ENCODE measurements at regions not wholly inside any gene's neighbourhood (a gene's known extent, or its start where the extent isn't known, plus 50 kb on each side); places are given as distances from the start of the nearest gene placed in this dataset.
"Not testable (repeated sequence)": the region's sequence is repeated elsewhere in the genome, so short reads cannot be mapped to it uniquely, and the experiment has no call there.

DNA sequence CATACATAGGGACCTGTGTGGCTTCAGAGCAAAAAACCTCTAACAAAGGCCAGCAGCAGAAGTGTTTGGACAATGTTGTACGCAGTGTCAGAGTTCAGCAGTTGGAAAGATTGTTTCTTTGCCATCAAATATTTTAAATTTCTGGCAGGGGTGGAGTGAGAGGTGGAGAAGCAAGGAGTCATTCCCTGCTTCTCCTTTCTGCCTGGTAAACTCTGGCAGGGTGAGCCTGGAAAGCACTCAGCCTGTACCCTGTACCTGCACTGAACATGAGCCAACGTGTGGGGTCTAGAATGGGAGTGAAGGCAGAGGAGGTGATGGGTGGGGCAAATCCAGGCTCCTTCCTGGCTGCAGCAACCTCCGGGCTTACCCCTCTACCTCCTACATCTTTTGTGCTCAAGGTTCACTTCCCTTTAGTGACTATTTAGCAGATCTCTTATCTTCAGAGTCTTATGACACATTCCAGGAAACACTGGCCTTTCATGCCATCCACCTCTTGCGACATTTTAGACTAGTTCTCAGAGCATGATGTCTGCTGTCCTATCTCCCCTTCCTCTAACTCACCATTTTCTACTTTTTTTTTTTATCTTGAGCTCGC lies 445.0 kb upstream of the PIK3R1 start:
- DNase-seq (no peak), ATAC-seq (replicated peaks) (no peak)
- no peak overlapping the region for H3K4me3 Mint-ChIP-seq
- H3K4me1 Mint-ChIP-seq (ENCODE audit: low read depth in 2 of 2), result no peaks in the 10 kb centered on the region
- H3K9me3 Mint-ChIP-seq, result no peaks in the 10 kb centered on the region
- no peak overlapping the region for H3K27ac Mint-ChIP-seq
- peaks cover 0 to 7% of the 10 kb centered on the region in 2 donors for H3K27me3 Mint-ChIP-seq
- H3K36me3 Mint-ChIP-seq (ENCODE audit: insufficient read depth), result no peaks in the 10 kb centered on the region

DNA sequence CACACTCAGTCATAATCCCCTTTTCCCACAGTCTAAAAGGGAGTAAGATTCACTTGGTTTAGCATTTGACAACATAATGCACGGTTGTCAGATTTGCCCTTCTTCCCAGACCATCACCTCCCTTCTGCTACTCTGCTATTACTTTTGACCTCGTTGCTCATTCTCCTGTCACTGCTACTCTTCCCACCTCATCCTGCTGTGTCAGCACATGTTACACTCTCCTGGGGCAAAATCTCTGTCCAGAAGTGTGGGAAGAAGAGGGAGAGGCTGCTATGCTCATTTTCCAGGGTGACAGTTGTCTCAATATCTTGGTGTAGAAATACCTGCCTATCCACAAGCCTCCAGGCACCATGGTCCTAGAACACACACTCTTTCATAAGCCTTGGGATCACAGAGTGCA lies 449.9 kb upstream of the PIK3R1 start:
- no peaks in the 10 kb centered on the region for H3K36me3 Mint-ChIP-seq (ENCODE audit: insufficient read depth)
- no peak overlapping the region for H3K4me3 Mint-ChIP-seq
- ATAC-seq (replicated peaks) (no peak), DNase-seq (no peak)
- peaks cover 0 to 2% of the 10 kb centered on the region in 2 donors for H3K9me3 Mint-ChIP-seq
- H3K27me3 Mint-ChIP-seq, result no peaks in the 10 kb centered on the region
- no peaks in the 10 kb centered on the region for H3K4me1 Mint-ChIP-seq (ENCODE audit: low read depth in 2 of 2)
- no peak overlapping the region for H3K27ac Mint-ChIP-seq

- H3K4me3 Mint-ChIP-seq; ATAC-seq (replicated peaks); H3K9me3 Mint-ChIP-seq; H3K4me1 Mint-ChIP-seq (ENCODE audit: low read depth in 2 of 2); H3K27me3 Mint-ChIP-seq; H3K27ac Mint-ChIP-seq; H3K36me3 Mint-ChIP-seq (ENCODE audit: insufficient read depth); DNase-seq: not testable (repeated sequence)
Measured at GRCh38 chr5:67757771-67758170, 457.8 kb upstream of the PIK3R1 start.

DNA sequence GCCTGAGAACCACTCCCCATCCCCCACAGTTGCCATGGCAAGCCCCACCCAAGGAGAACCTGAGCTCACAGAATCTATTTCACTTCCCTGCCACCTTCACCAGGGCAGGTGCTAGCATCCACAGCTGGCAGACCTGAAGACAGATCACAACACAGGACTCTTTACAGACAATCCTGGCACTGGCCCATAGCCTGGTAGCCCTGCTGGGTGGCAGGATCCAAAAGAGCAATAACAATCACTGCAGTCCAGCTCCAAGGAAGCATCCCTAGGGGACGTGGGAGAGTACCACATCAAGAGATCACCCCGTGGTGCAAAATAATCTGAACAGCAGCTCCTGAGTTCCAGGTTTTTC lies 463.2 kb upstream of the PIK3R1 start:
- ATAC-seq (replicated peaks) (no peak), DNase-seq (no peak)
- Mint-ChIP-seq H3K36me3 (ENCODE audit: insufficient read depth) (no peaks in the 10 kb centered on the region), H3K4me1 (ENCODE audit: low read depth in 2 of 2) (peaks cover 0 to 1% of the 10 kb centered on the region in 2 donors), H3K4me3 (no peak overlapping the region), H3K9me3 (peaks cover 1 to 8% of the 10 kb centered on the region in 2 donors), H3K27ac (no peak overlapping the region), H3K27me3 (no peaks in the 10 kb centered on the region)

- Mint-ChIP-seq H3K9me3 (peaks cover 3 to 8% of the 10 kb centered on the region in 2 donors), H3K27ac (no peak overlapping the region), H3K4me1 (ENCODE audit: low read depth in 2 of 2) (peaks cover 0 to 1% of the 10 kb centered on the region in 2 donors), H3K4me3 (no peak overlapping the region), H3K36me3 (ENCODE audit: insufficient read depth) (no peaks in the 10 kb centered on the region), H3K27me3 (no peaks in the 10 kb centered on the region)
- DNase-seq, result no peak
- ATAC-seq (replicated peaks), result no peak
Measured at GRCh38 chr5:67748165-67748690, 467.3 kb upstream of the PIK3R1 start.

GRCh38 chr5:67747096-67747495 lies 468.5 kb upstream of the PIK3R1 start:
- peaks cover 0 to 2% of the 10 kb centered on the region in 2 donors for H3K9me3 Mint-ChIP-seq
- no peak for DNase-seq
- H3K4me3 Mint-ChIP-seq, result no peak overlapping the region
- H3K27me3 Mint-ChIP-seq, result no peaks in the 10 kb centered on the region
- H3K27ac Mint-ChIP-seq, result no peak overlapping the region
- no peaks in the 10 kb centered on the region for H3K36me3 Mint-ChIP-seq (ENCODE audit: insufficient read depth)
- peaks cover 0 to 1% of the 10 kb centered on the region in 2 donors for H3K4me1 Mint-ChIP-seq (ENCODE audit: low read depth in 2 of 2)
- no peak for ATAC-seq (replicated peaks)

- not testable (repeated sequence) for H3K36me3 Mint-ChIP-seq (ENCODE audit: insufficient read depth); DNase-seq; H3K27ac Mint-ChIP-seq; H3K9me3 Mint-ChIP-seq; H3K4me3 Mint-ChIP-seq; H3K27me3 Mint-ChIP-seq; H3K4me1 Mint-ChIP-seq (ENCODE audit: low read depth in 2 of 2); ATAC-seq (replicated peaks)
Measured at GRCh38 chr5:67746608-67747007, 468.9 kb upstream of the PIK3R1 start.

GRCh38 chr5:67746103-67746502 lies 469.5 kb upstream of the PIK3R1 start:
- Mint-ChIP-seq H3K27me3 (no peaks in the 10 kb centered on the region), H3K4me1 (ENCODE audit: low read depth in 2 of 2) (peaks cover 0 to 1% of the 10 kb centered on the region in 2 donors), H3K36me3 (ENCODE audit: insufficient read depth) (no peaks in the 10 kb centered on the region), H3K27ac (no peak overlapping the region), H3K9me3 (peaks cover 0 to 2% of the 10 kb centered on the region in 2 donors), H3K4me3 (no peak overlapping the region)
- no peak for ATAC-seq (replicated peaks)
- DNase-seq, result no peak

- Mint-ChIP-seq H3K4me1 (ENCODE audit: low read depth in 2 of 2) (no peaks in the 10 kb centered on the region), H3K4me3 (no peak overlapping the region), H3K36me3 (ENCODE audit: insufficient read depth) (no peaks in the 10 kb centered on the region), H3K27ac (no peak overlapping the region), H3K27me3 (peaks cover 34 to 51% of the 10 kb centered on the region in 2 donors), H3K9me3 (no peaks in the 10 kb centered on the region)
- DNase-seq, result no peak
- ATAC-seq (replicated peaks), result no peak
Measured at GRCh38 chr5:67732921-67733320, 482.6 kb upstream of the PIK3R1 start.

DNA sequence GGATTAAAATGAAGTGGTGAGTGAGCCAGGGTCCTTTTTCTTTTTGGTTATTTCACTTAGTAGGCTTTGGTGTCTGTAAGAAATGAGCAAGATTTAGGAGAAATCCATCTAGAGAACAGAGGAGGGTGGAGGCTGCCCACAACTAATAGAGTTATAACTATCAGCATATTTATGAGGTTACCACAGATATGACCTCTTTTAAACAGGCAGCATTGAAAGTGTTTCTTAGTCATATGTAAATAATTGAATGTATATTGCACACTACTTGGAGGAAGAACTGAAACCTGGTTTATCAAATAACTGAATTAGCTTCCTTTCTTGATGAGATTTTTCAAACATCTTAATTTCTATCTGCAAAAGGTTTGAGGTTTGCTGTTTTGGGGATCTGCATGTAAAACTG lies 483.1 kb upstream of the PIK3R1 start:
- no peaks in the 10 kb centered on the region for H3K9me3 Mint-ChIP-seq
- peaks cover 34 to 52% of the 10 kb centered on the region in 2 donors for H3K27me3 Mint-ChIP-seq
- DNase-seq, result no peak
- H3K36me3 Mint-ChIP-seq (ENCODE audit: insufficient read depth), result no peaks in the 10 kb centered on the region
- ATAC-seq (replicated peaks), result no peak
- no peaks in the 10 kb centered on the region for H3K4me1 Mint-ChIP-seq (ENCODE audit: low read depth in 2 of 2)
- H3K27ac Mint-ChIP-seq, result no peak overlapping the region
- no peak overlapping the region for H3K4me3 Mint-ChIP-seq

DNA sequence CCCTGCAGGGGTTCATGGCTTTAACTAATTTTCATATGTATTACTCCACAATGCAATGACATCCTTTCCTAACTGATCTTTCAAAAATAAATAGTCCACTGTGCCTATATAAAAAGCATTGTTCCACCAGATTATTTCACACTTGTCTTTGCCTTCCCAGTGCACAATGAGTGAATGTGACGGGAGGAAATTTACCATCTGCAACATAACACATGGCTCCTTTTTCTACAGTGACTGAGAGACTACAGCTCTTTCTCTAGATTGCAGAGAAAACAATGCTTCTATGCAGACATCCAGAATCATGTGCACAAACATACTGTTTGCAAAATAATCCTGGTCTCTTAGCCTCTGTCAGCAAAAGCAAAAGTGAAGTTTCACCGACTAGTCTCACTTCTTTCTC lies 483.7 kb upstream of the PIK3R1 start:
- no peak for ATAC-seq (replicated peaks)
- no peak for DNase-seq
- H3K36me3 Mint-ChIP-seq (ENCODE audit: insufficient read depth), result no peaks in the 10 kb centered on the region
- H3K4me3 Mint-ChIP-seq, result no peak overlapping the region
- H3K27me3 Mint-ChIP-seq, result peaks cover 34 to 52% of the 10 kb centered on the region in 2 donors
- H3K9me3 Mint-ChIP-seq, result no peaks in the 10 kb centered on the region
- no peak overlapping the region for H3K27ac Mint-ChIP-seq
- H3K4me1 Mint-ChIP-seq (ENCODE audit: low read depth in 2 of 2), result no peaks in the 10 kb centered on the region

GRCh38 chr5:67730917-67731474 lies 484.6 kb upstream of the PIK3R1 start:
- Mint-ChIP-seq H3K4me3 (no peak overlapping the region), H3K9me3 (no peaks in the 10 kb centered on the region), H3K27ac (no peak overlapping the region), H3K4me1 (ENCODE audit: low read depth in 2 of 2) (no peaks in the 10 kb centered on the region), H3K27me3 (peaks cover 34 to 52% of the 10 kb centered on the region in 2 donors), H3K36me3 (ENCODE audit: insufficient read depth) (no peaks in the 10 kb centered on the region)
- DNase-seq, result no peak
- no peak for ATAC-seq (replicated peaks)

- Mint-ChIP-seq H3K36me3 (ENCODE audit: insufficient read depth) (no peaks in the 10 kb centered on the region), H3K4me1 (ENCODE audit: low read depth in 2 of 2) (no peaks in the 10 kb centered on the region), H3K27ac (no peak overlapping the region)
Measured at GRCh38 chr5:67728326-67728890, 487.1 kb upstream of the PIK3R1 start.

GRCh38 chr5:67725604-67726003 lies 490.0 kb upstream of the PIK3R1 start:
- DNase-seq (no peak), ATAC-seq (replicated peaks) (no peak)
- no peaks in the 10 kb centered on the region for H3K9me3 Mint-ChIP-seq
- H3K27ac Mint-ChIP-seq, result no peak overlapping the region
- H3K27me3 Mint-ChIP-seq, result peaks cover 0 to 20% of the 10 kb centered on the region in 2 donors
- H3K4me1 Mint-ChIP-seq (ENCODE audit: low read depth in 2 of 2), result no peaks in the 10 kb centered on the region
- H3K36me3 Mint-ChIP-seq (ENCODE audit: insufficient read depth), result no peaks in the 10 kb centered on the region
- no peak overlapping the region for H3K4me3 Mint-ChIP-seq

More at GRCh38 chr5:67728326-67728890, 487.1 kb upstream of the PIK3R1 start:
- Mint-ChIP-seq H3K27me3 (peaks cover 16 to 38% of the 10 kb centered on the region in 2 donors), H3K4me3 (no peak overlapping the region), H3K9me3 (no peaks in the 10 kb centered on the region)
- ATAC-seq (replicated peaks) (no peak), DNase-seq (no peak)
